NCI-H1105 (cell line): ENCODE measurements at regions not wholly inside any gene's neighbourhood (a gene's known extent, or its start where the extent isn't known, plus 50 kb on each side); places are given as distances from the start of the nearest gene placed in this dataset.
"Not testable (repeated sequence)": the region's sequence is repeated elsewhere in the genome, so short reads cannot be mapped to it uniquely, and the experiment has no call there.

ENCODE experiments used
- DNase-seq: peaks from one replicate; lab custom pipeline; 2025; lab: John Stamatoyannopoulos, UW

DNA sequence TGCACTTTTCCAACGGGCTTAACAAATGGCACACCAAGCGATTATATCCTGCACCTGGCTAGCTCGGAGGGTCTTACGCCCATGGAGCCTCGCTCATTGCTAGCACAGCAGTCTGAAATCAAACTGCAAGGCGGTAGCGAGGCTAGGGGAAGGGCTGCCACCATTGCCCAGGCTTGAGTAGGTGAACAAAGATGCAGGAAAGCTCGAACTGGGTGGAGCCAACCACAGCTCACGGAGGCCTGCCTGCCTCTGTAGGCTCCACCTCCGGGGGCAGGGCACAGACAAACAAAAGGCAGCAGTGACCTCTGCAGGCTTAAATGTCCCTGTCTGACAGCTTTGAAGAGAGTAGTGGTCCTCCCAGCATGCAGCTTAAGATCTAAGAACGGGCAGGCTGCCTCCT, 365.4 kb downstream of the MMUT start:
- not testable (repeated sequence) for DNase-seq

GRCh38 chr6:49097116-49097515, 365.9 kb downstream of the MMUT start:
- DNase-seq, result no peak

- no peak for DNase-seq
Observed at GRCh38 chr6:49088631-49089030, 374.4 kb downstream of the MMUT start.

- DNase-seq, result no peak
Observed at GRCh38 chr6:49087369-49087768, 375.7 kb downstream of the MMUT start.

- DNase-seq, result no peak
Observed at GRCh38 chr6:49082611-49083010, 380.4 kb downstream of the MMUT start.

- no peak for DNase-seq
Observed at GRCh38 chr6:49072885-49073620, 390.0 kb downstream of the MMUT start.

GRCh38 chr6:49072146-49072545, 390.9 kb downstream of the MMUT start:
- no peak for DNase-seq

- DNase-seq, result no peak
Observed at GRCh38 chr6:49070411-49070810, 392.6 kb downstream of the MMUT start.

- DNase-seq, result no peak
Observed at GRCh38 chr6:49054311-49054710, 408.7 kb downstream of the MMUT start.

GRCh38 chr6:49052901-49053300, 410.2 kb downstream of the MMUT start:
- no peak for DNase-seq

DNA sequence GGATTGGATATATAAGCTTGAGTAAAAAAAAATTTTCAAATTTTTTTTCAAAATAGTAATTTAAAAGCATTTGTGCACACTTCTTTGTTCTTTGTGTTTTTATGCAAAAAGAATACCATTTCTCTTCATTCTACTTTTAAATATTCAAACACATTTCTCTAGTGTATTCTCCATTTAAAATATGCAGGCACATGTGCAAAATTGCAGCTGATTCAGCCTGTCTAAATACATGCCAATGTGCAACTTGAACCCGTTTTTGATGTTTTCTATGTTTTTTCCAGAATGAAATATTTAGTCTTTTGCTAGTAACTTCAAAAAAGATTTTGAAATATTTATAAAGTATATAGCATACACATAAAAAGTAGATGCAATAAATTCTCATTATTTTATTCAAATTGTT, 411.8 kb downstream of the MMUT start:
- DNase-seq, result no peak

- DNase-seq, result no peak
Observed at GRCh38 chr6:49050584-49050983, 412.5 kb downstream of the MMUT start.

DNA sequence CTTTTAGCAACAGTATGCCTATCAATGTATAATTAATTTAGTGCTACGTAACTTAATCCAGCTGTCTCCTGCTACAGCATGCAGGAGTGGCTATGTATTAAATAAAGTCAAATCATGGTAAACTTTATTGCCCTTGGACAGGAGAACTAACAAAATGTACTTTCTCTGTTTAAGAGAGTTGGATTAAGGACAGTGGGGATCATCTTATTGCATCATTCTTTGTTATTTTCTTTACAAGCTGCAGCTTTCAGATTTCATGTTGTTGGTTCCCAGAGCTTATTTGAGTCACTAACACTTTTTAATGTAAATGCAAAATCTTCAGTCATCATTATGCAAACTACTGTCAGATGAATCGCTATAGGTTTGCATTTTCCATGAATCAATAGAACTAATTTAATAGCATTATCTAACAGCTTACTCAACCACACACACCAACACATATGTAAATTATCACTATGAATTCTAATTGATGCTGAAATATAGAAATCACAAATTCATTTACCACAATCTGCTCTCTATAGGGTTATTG, 424.7 kb downstream of the MMUT start:
- DNase-seq, result no peak

DNA sequence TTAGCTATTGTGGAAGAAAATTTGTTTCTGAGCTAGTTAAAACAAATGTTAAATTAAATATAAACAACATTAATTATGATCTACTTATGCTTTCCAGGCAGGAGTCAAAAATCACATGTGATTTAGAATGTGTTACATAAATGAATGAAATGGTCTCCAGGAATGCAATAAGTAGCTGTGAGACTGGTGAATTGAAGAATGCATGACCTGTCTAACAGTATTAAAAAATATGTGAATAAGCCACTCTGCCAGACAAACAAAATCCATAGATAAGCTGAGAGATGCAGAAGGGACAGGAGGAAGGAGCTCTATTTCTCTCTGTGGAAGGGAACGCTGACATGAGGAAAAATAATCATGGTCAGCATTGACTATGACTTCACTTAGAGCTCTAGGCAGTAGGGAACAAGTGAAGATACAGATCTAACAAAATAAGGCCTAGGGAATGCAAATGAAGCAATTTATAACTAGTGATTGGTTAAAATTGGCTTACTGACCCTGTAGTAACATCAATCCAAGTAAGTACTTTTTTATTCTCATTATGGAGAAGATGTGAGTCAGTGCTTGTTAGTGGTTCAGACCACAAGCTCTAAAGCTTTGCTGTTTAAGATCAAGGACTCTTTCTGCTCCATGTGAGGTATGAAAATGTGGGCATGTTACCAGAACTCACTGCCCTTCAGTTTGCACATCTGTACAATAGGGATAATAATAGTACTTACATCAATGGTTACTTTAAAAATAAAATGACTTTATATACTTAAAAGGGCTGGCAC, 432.6 kb downstream of the MMUT start:
- no peak for DNase-seq

DNA sequence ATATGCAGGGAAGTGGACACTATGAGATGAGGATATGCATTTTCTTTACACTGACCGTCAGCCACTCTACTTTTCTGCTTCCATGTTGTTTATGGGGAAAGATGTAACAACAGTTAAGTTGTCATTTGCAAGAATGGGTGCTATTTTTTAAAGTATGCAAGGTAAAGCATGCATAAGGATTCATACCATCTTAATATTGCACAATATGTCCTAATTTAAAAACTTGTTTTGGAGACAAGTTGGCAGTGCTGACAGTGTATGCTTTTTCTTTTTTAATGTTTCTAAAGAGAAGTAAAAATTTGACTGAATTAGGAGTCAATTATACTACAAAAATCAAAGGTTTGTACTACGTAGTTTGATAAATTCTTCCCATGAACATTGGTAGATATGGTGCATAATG, 435.4 kb downstream of the MMUT start:
- no peak for DNase-seq

DNA sequence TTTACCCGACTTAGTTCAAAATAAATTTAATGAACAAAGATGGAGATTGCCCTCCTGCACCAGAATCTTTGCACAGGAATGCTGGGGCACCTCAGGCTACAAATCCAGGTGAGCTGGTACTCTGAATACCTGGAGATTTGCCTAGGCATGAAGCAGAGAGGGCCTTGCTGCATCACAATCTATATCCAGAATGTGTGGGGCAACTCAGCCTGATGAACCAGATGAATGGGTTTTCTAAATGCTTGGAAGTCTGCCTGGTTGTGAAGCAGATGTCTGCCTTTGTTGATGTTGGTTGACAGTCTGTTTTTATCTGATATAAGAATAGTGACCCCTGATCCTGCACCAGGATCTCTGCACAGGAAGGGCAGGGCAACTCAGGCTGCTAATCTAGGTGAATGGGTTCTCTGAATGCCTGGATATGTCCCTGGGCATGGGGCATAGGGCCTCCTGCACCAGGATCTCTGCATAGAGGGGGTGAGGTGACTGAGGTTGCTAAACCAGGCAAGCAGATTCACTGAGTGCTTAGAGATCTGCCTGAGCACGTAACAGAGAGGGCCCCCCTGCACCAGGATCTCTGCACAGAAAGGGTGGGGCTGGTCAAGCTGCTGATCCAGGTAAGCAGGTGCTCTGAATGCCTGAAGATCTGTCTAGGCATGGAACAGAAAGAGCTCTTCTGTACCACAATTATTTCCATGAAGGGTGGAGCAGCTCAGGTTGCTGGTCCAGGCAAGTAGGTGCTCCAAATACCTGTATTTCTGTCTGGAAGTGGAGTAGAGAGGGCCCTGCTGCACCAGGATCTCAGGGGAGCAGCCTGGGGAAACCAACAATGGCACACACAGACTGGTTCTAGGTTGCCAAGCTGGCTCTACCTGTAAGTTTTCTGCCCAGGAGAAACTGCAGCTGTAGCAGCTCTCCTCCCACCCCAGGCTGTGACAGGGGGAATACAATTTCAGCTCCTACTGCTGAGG, 437.5 kb downstream of the MMUT start:
- DNase-seq, result no peak

DNA sequence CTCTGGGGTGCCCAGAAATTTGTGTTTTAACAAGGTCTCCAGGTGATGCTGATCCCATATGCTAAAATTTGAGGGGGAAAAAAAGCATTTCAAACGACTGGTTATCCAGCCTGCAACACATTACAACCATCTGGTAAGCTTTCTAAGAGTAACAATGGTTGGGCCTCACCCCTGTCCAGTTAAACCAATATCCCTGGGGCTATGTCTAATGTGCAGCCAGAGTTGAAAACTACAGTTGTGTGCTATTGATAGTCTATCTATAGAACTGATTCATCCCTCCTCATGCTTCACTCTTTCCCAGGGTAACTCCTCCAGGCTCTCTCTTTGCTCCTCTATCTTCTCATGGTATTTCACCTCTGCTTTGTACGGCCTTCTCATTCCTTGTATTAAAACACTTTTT, 458.3 kb downstream of the MMUT start:
- DNase-seq, result no peak

DNA sequence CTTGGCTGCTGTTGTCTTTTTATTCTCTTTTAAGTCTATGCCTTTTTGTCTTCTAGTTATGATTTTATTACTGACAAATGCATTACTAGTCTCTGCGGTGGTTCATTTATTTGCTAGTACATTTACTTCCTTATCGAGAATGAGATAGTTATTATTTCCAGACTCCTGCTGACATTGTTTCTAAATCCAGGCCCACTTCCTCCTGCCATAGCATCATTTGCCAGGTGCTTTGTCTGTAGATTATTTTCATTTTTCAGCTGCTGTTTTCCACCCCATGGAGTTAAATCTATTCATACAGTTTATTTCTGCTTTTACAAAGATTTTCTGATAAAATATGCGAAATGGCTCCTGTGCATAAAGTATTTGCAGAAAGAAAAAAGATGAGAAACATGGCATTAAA, 459.7 kb downstream of the MMUT start:
- no peak for DNase-seq

DNA sequence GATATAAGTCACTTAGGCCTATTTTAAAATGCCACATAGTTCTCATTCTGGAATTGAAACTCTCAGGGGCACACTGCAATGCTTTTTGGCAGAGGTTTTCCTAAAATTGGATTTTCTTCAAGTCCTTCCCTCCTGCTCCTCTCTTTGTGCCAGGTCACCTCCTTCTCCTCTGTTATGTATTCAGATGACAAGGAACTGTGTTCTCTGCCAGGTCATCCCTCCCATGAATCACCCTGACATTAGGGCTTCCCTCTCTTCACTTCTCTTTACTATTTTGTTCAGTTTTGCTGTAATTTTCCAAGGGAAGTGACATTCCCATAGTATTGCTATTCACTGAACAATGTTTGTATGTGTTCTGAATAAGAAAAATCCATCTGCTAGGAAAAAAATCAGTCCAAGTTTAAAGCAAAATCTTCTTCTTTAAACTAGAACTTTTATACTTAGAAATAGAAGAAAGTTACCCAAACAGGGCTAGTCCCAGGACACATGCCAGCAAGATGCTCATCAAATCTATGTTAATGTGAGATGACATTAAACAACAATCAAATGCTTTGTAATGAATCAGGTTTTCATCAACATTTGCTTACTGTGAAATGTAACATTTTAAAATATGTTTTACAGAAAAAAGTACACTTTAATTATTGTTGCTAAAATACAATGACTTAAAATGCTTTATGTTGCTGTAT, 461.1 kb downstream of the MMUT start:
- no peak for DNase-seq

- DNase-seq, result no peak
Observed at GRCh38 chr6:48998574-48998973, 464.5 kb downstream of the MMUT start.

GRCh38 chr6:48996461-48997119, 466.5 kb downstream of the MMUT start:
- DNase-seq, result no peak
